ENCODE measurements at regions not wholly inside any gene's neighbourhood (a gene's known extent, or its start where the extent isn't known, plus 50 kb on each side); places are given as distances from the start of the nearest gene placed in this dataset.

DNA sequence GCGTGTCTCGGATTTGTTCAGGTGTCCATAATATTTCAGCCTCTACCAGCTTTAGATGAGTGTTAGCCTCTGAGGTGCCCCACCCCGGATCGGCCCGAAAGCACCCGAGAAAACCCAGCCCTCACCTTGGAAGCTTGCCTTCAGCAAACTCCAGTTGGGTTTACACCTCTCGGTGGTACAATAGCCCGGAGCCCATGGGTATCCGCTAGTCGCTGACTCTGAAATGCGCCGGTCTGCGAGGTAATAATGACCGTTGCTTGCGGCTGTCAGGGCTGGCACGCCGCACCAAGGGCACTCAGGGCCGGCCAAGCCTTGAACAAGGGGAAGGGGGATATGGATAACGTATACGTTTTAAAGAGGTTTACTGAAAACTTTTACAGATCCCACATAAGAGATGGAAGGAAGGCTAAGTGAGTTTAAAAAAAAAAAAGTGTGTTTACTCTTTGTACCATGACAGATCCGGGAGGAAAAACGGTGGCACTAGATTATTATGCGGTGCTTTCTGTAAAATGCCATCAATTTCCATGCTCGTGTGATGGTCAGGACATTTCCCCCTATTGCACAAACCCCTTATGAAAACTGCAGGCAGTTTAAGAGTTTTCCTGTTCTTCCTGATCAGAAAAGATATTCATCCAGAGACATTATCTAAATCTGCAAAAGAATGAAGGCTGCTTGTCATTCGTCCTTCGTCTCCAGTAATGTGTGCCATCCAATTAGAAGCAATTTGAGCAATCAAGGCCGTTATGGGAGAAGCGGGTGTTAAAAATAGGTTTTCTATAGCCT lies 124.2 kb downstream of the TMEM161B start:
- no peak for DNase-seq

DNA sequence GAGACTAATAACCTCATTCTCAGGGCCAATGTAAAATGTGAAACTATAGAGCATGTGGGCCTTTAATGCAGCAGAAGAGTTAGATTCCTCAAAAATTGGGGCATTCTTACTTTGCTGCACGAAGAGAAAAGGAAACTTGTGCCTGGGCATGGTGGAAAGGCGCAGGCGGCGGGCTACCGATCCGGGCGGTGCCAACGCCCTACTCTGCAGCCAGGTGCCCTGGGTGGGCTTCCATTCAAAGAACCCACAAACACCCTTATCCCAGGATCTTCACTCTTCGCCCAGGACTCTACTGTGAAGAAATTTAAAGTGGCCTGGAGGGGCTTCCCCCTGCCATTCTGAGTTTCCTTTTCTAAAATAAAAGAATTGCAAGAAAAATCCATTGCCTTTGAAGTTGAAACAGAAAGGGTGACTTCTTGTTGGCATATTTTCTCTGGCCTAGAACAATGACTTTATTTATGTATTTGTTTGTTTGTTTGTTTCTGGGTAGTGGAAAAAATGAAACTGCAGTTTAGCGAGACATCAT lies 124.9 kb downstream of the TMEM161B start:
- no peak for DNase-seq

GRCh38 chr5:88142886-88143692 lies 125.6 kb downstream of the TMEM161B start:
- no peak for DNase-seq

DNA sequence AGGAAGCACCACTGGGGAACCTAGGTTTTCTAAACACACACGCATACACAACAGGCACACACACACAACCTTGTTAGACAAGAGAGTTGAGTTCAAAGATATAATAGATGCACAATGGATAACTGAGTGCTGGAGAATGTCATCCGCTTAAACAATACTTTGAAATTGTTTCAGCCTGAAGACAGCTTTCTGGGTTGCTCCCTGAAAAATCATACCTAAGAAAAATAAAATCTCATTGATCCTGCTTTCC lies 126.1 kb downstream of the TMEM161B start:
- DNase-seq = no peak

DNA sequence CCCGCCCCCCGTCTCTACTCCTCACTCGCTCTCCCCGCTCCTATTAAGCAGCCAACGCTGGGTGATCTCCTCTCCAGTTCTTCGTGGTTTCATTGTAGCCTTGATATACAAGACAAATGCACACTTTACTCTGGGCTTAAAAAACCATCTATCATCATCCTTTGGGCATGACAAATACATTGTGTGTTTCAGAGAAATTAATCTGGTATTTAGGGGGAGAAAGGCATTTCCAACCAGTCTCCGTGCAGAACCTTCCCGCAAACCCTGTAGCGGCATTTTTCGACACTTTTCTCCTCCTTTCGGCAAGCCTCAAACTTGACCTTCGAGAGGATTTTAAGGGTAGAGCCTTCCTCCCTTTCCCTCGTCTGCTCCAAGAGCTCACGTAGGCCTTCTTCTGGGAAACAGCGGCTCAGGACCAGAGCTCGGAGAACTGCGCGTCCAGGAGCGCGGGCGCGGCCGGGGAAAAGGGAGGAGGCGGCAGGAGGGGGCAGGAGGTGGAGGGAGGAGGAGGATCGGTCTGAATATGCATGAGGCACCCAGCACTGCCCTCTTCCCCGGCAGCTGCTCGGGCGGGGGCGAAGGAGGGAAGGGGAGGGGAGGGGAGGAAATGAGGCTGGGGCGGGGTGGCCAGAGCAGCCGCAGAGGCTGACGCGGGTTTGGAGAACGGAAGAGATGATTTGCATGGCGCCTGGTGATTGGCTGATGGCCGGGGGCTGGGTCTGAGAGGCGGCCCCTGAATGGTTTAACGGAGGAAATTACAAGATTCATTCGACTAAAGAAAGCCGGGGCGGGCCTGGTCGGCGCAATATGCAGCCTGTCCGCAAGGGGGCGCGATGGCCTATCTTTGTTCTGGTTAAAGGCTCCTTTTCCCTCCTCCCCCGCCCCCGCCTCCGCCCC lies 127.5 kb downstream of the TMEM161B start:
- peak; percentile 82 to 90 (median 87) for DNase-seq

- no peak for DNase-seq
These were observed 128.2 kb downstream of the TMEM161B start for GRCh38 chr5:88140396-88140855.

DNA sequence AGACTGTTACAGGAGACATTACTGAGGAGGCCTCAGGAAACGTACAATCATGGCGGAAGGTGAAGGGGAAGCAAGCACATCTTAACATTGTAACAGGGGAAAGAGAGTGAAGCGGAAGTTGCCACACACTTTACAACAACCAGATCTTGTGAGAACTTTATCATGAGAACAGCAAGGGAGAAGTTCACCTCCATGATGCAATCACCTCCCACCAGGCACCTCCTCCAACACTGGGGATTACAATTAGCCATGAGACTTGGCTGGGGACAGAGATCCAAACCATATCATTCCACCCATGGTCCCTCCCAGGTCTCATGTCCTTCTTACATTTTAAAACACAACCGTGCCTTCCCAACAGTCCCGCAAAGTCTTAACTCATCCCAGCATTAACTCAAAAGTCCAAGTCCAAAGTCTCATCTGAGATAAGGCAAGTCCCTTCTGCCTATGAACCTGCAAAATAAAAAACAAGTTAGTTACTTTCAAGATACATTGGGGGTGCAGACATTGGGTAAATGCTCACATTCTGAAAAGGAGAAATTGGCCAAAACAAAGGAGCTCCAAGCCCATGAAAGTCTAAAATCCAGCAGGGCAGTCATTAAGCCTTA lies 138.3 kb downstream of the TMEM161B start:
- no peak for DNase-seq

DNA sequence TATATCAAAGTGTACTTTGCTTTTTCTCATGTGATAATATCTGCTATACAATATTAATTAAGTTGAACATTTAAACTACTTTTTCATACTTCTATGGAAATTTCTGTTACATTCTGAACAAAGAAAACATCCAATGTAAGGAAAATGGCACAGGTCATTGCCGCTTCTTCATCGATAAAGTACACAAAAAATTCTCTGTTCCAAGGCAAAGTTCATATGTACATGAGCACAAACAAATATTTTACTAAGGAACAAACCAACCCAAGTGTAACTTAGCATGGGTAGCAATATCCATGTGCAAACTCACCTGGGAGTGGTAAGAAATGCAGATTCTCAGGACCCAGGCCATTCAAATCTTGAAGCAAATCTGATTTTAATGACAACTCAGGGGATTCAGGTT lies 139.8 kb downstream of the TMEM161B start:
- no peak for DNase-seq

GRCh38 chr5:88119535-88120125 lies 149.0 kb downstream of the TMEM161B start:
- no peak for DNase-seq

- DNase-seq = no peak
These were observed 150.5 kb downstream of the TMEM161B start for GRCh38 chr5:88118179-88118578.

- no peak for DNase-seq
These were observed 151.1 kb downstream of the TMEM161B start for GRCh38 chr5:88117546-88117945.

GRCh38 chr5:88116396-88116795 lies 152.2 kb downstream of the TMEM161B start:
- no peak for DNase-seq

- no peak for DNase-seq
These were observed 153.4 kb downstream of the TMEM161B start for GRCh38 chr5:88115211-88115610.

GRCh38 chr5:88113429-88113828 lies 155.2 kb downstream of the TMEM161B start:
- DNase-seq = no peak

GRCh38 chr5:88109818-88110217 lies 158.8 kb downstream of the TMEM161B start:
- no peak for DNase-seq

GRCh38 chr5:88108490-88109279 lies 160.0 kb downstream of the TMEM161B start:
- no peak for DNase-seq

DNA sequence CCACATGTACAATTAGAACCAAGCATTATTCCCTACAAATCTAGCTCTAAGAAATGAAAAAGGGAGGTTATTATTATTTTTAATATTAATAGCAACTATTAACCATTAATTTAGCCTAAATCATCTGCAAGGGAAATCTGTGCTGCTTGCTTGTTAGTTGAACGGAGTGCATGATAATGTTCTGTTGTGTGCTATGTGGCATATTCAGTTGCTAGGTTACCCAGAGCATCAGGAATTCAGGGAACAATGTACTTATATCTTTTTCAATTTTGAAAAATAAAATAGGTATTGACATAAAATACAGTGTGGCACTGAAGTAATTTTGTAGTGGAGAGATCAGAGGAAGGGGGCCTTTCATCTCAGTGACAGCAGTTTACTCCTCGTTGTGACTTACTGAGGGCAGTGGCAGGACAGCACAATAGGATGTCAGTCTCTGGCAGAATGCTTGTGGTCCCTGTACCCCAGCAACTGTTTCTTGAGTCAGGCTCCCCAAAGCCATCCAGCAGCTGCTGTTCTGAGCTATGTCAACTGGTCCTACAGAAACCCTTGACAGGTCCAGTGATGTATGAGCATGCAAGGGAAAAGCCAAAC lies 173.6 kb downstream of the TMEM161B start:
- DNase-seq = no peak

GRCh38 chr5:88094403-88094802 lies 174.2 kb downstream of the TMEM161B start:
- DNase-seq = no peak

- DNase-seq = no peak
These were observed 174.9 kb downstream of the TMEM161B start for GRCh38 chr5:88093765-88094164.

DNA sequence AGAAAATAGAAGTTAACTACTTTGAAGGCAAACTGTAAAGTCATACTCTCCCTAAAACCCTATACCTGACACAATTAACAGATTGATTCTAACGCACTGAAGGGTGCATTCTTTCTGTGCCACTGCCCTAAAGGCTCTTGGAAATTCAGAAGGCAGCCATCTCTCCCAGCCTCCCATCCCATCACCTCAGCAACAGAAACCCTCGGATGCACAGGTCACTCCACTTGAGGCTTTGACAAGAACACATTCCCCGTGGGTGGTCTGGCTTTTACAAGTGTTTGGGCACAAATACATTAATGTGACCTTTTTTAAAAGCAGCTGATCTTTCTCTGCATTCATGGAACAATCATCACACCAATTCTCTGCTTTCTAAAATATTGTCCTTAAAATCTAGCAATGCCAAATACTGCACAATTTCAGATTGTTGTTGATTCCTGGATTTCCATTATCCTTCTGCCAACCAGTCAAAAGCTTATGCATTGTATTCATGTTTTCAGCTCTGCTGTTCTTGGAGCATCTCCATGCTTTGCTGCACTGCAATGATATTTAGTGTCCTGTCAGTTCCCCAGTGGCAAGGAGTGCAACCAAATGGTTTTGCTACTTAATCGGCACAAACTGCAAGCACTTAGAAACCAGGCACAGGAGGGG lies 175.6 kb downstream of the TMEM161B start:
- no peak for DNase-seq

Data from suppressor macrophage treated with lipopolysaccharide for 1 hour (primary cell).